NOMO-1 treated with dmso at 0.1 percent for 144 hours (cell line): ENCODE measurements at regions not wholly inside any gene's neighbourhood (a gene's known extent, or its start where the extent isn't known, plus 50 kb on each side); places are given as distances from the start of the nearest gene placed in this dataset.
"Not testable (repeated sequence)": the region's sequence is repeated elsewhere in the genome, so short reads cannot be mapped to it uniquely, and the experiment has no call there.

Experiments used
- DNase-seq: peaks from one replicate; lab custom pipeline; 2025; ENCODE audit not compliant: unreplicated experiment; lab: John Stamatoyannopoulos, UW

- peak; percentile 77 for DNase-seq
Observed at GRCh38 chr10:20616918-20617810, 279.9 kb downstream of the NEBL start.

DNA sequence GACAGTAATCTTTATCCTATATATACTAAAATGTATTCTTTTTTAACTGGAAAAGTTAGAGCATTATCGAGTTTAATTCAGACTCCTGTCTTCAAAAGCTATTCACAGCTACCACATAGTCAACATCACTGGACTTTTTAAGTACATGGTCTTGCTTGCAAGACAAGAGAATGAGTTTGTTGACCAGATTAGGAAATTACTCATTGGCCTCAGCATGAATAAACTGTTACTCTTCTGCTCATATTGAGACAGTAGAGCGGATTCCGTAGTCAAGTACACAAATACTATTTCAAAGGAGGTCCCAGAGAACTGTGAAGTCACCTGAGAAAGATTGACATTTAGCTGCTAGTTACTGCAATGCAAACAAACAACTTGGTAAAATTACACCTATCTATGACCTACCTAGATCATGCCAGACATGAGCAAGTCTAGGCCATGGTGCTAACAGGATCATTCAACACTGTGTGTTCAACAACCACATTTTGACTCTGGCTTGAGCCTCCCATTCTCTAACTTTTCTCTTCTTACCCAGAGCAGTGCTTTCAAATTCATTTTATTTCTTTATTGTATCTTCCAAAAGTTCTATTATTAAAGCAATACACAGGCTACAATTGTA, 280.9 kb downstream of the NEBL start:
- no peak for DNase-seq

GRCh38 chr10:20615395-20615794, 281.7 kb downstream of the NEBL start:
- no peak for DNase-seq

DNA sequence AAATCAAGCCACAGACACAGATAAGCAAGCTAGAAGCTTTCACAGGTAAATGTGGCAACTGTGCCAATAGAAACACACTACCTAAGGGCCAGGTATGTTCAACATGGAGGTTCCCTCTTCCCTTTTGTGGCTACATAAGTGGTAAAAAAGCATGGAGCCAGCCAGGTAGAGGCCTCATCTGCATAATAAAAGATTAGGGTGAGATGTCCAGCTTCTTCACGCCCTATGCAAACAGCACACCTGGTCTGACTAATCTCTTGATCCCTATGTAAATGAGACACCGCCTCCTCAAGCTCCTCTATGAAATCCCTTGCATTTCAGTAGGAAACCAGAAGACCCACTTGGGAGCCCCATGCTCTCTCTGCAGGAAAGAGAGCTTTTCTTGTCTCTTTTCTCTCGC, 282.2 kb downstream of the NEBL start:
- DNase-seq = no peak

- no peak for DNase-seq
Observed at GRCh38 chr10:20608503-20608902, 288.6 kb downstream of the NEBL start.

- DNase-seq = no peak
Observed at GRCh38 chr10:20606985-20607384, 290.1 kb downstream of the NEBL start.

GRCh38 chr10:20601941-20602461, 295.1 kb downstream of the NEBL start:
- no peak for DNase-seq

GRCh38 chr10:20598590-20598989, 298.5 kb downstream of the NEBL start:
- DNase-seq = no peak

GRCh38 chr10:20596911-20597310, 300.2 kb downstream of the NEBL start:
- no peak for DNase-seq

DNA sequence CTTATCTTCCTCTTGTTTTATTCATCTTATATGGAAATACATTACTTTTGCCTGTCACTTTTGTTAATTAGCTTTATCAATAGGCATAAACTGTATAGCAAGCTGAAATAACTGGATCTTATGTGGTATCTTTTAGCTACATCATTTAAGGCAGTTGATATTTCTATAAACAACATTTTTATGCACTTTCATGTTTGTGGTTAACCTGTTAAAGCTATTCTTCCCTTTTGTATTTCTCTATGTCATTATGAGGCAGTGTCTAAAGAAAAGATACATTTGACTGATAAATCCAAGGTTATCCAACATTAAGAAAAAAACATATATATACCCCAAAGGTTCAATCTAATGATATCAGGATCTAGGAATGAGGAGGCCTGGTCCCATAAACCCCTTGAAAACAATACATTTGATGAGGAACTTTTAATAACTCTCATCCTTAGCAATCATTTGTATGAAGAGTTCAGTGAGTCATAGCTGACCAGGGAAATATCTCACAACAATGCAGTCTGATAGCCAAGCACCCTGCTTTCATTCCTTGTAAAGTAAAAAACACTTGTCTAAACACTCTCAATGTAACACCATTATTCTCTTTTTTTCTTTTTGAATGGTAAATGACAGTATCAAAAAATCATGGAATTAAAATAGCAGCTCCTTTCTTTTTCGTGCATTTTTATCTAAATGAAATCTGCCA, 300.9 kb downstream of the NEBL start:
- no peak for DNase-seq

DNA sequence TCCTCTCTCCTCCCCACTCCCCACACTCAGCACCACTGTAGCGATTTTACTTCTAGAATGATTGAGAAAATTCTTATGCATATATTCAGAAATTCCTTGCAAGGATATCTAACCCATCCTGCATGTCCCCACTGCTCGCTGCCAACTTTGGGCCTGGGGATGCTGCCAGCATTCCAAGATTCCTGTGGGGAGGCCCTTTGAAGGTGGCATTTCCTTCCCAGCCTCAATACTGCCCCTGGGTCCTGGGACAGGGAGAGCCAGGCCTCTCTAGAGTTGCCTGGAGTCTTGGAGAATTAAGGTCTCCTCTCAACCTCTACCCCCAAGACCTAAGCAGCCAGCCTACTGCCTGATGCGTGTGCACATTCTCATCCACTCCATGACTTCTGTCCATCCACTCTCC, 303.5 kb downstream of the NEBL start:
- DNase-seq = no peak

DNA sequence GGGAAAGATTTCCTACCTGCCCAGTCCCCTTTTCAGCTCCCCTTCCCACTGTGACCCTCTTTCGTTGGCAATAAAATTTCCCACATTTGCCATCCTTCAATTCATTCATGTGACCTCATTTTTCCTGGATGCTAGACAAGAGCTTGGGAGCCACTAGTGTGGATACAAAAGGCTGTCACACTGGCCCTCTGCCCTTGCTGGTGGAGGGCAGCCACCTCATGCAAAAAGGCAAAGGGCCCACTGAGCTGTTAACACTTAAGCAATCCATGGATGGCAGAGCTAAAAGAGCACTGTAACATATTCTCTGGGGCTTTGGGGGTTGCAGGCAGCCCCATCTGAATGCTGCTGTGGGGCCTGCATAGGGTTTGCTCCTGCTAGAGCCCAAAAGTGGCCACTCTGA, 315.1 kb downstream of the NEBL start:
- no peak for DNase-seq

GRCh38 chr10:20573924-20574323, 323.2 kb downstream of the NEBL start:
- no peak for DNase-seq

GRCh38 chr10:20555990-20556389, 341.1 kb downstream of the NEBL start:
- not testable (repeated sequence) for DNase-seq

DNA sequence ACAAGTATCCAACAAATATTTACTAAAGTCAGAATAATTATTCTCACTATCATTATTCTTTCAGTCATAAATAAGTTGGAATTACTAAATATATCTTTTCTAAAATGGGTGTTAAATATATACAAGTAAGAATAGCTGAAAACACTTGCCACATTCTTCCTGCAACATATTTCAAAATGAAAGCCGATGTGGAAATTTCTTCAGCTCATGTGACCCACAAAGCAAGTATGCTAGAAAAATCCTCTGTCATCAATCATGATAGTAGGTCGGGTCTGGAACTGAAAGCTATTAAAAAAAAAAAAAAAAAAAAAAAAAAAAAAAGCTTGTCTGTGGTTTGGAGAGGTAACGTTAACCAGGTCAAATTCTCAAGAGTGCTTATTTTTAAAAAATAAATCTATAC, 344.7 kb downstream of the NEBL start:
- DNase-seq = peak; percentile 8

DNA sequence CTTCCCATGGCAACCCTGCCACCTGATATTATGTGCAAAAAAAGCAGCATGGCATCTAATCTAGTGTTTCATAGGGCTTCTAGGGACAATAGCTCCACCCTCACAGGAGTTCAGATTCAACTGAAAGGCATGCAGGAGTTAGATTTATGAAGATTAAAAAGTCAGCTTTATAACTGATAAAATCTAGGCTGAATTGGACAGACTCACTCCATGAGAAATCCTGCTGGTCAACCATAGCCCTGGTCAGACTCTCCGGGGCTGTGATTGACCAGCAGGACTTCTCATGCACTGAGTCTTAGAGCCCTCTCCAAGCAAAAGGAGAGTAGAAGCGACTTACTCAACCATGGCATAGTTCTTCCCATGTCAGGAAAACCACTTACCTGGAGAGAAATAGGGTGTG, 345.4 kb downstream of the NEBL start:
- no peak for DNase-seq

DNA sequence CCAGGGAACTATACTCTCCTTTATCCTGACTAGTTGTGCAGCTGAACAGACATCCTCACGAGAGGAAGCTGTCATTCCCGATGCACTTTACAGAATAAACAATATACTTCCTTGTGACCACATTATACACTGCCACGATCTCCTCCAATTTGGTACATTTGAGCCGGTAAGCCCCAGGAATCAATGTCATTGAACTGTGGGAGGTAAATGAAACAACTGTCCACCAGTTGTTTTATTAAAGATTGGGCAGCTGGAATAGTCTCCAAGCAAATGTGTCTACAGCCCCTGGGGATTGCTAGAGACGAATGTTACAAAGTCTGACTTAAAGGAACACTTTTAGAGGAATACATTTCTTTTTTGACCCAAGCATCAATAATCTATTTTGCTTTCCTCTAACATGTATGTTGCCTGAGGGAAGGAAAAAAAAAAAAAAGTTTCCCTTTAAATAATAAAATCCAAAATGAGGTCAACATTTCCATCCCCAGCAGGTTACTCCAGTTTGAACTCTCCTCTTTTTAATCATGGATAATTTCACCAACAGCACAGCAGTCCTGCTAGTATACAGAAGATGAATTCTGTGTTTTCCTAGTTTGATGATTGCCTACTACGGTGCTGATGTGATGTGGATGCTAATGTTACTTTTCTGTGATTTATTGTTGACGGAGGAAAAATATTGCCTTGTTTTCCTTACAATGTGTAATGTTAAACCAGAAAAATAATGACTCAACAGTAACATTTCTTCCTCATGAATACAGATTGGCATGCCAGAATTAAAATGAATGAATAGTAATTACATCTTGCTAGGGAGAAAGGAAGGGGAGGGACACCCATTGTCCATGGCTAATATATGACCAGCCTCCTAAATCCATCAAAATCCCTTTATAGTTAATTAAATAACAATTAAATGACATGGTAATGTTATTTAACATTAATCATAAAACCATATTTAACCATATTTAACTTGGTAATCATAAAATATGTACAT, 360.9 kb downstream of the NEBL start:
- DNase-seq = no peak

DNA sequence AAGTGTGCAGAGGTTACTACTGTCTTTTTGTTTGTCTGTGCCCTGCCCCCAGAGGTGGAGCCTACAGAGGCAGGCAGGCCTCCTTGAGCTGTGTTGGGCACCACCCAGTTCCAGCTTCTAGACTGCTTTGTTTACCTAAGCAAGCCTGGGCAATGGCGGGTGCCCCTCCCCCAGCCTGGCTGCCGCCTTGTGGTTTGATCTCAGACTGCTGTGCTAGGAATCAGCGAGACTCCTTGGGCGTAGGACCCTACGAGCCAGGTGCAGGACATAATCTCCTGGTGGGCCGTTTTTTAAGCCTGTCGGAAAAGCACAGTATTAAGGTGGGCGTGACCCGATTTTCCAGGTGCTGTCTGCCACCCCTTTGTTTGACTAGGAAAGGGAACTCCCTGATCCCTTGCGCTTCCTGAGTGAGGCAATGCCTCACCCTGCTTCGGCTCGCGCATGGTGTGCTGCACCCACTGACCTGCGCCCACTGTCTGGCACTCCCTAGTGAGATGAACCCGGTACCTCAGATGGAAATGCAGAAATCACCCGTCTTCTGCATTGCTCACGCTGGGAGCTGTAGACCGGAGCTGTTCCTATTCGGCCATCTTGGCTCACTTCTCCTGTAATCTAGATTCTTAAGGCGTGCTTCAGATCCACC, 365.7 kb downstream of the NEBL start:
- not testable (repeated sequence) for DNase-seq

DNA sequence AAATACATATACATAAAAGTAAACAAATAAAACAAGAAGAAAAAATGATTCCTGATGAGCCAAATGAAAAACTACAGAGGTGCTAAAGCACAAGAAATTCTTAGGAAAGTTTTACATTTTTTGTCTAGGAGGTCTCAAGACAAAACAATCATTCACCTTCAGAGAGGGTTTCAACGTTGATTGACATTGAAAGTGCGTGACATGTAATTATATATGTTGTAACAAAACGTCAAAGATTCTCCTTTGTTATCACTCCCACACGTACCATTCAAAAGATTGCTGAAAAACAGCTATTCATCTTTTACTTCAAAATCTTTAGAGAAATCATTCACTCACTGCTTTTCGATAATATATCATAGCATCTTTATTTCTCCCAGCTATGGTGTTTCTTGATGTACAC, 375.9 kb downstream of the NEBL start:
- DNase-seq = no peak

DNA sequence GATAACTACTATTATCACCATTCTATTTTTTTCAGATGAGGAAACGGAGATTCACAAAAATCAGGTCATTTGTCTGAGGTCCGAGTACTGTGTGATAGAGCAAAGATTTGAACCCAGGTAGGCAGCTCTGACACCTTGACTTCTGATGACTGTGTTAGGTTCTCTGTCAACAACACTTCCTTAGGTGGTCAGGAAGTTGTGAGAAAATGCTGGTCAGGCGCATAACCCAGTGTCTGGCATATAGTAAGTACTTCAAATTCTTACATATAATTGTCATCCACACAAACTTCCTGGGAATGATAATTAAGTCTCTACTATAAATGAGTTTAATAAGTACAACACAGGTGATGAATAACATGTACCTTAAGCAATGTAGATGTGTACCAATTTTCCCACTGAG, 381.5 kb downstream of the NEBL start:
- DNase-seq = no peak
